ENCODE measurements at regions not wholly inside any gene's neighbourhood (a gene's known extent, or its start where the extent isn't known, plus 50 kb on each side); places are given as distances from the start of the nearest gene placed in this dataset.

DNA sequence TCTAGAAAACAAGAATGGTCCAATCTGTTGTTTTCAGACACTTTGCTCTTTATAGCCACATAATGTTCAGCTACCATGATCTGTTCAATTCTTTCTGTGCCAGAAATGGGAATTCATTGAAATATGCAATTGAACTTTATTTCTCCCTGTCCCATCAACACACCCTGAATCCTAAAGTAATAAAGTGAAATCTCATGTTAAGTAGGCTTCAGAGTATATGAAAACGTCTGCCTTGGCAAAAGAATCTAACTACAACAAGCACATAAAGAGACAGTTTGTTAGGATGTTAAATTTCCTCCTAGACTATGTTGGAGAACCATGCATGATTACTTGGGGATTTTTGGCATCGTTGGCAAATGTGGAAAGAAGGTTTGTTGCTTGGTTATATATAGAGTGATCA, 722.7 kb downstream of the XPNPEP1 start:
- H3K27ac Mint-ChIP-seq: peak overlapping the region in 1 of 6 donors; percentile 29
- DNase-seq (no peak), ATAC-seq (ENCODE audit: low read depth in 2 of 2) (no peak)
- H3K27me3 Mint-ChIP-seq: no peaks in the 10 kb centered on the region
- no peak overlapping the region for H3K4me3 Mint-ChIP-seq
- no peaks in the 10 kb centered on the region for H3K36me3 Mint-ChIP-seq
- peaks cover 0 to 8% (median under 1%) of the 10 kb centered on the region in 7 donors for H3K9me3 Mint-ChIP-seq
- no peaks in the 10 kb centered on the region for H3K4me1 Mint-ChIP-seq

DNA sequence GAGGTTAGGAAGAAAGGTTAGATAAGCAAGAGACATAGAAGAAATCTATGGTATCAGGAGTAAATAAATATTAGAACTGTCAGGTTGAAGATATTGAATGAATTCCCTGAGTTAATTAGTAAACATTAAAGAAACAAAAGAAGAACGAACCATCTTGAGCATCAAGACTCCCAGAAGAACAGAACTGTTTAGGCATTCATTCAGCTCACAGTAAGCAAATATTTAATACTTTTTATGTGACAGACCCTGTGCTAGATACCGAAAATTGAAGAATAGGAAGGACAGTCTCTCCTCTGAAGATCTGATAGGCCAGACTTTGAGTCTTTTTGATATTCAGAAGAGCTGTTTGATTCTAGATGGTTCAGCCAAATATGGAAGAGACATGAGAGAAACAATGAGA, 731.5 kb downstream of the XPNPEP1 start:
- Mint-ChIP-seq H3K4me1 (no peaks in the 10 kb centered on the region), H3K4me3 (no peak overlapping the region), H3K27me3 (no peaks in the 10 kb centered on the region), H3K27ac (no peak overlapping the region), H3K9me3 (peaks cover 3 to 28% (median 17%) of the 10 kb centered on the region in 7 donors), H3K36me3 (no peaks in the 10 kb centered on the region)
- ATAC-seq (ENCODE audit: low read depth in 2 of 2): no peak
- no peak for DNase-seq

DNA sequence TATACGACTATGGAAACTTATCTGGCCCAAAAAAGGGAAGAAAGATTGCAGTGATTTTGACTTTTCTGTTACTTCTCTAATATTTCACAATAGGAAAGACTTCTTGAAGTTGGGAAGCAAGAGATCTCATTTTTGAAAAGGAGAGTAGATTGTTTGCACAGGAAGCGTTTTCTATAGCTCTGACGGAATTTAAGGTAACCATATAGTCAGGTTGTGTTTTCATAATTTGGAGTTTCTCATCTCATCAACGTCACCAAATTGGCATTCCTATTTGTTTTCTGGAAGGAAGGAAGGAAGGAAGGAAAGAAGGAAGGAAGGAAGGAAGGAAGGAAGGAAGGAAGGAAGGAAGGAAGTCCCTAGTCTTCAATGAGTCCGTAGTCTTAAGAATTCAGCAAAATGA, 732.0 kb downstream of the XPNPEP1 start:
- ATAC-seq (ENCODE audit: low read depth in 2 of 2): no peak
- H3K9me3 Mint-ChIP-seq: peaks cover 3 to 31% (median 18%) of the 10 kb centered on the region in 7 donors

DNA sequence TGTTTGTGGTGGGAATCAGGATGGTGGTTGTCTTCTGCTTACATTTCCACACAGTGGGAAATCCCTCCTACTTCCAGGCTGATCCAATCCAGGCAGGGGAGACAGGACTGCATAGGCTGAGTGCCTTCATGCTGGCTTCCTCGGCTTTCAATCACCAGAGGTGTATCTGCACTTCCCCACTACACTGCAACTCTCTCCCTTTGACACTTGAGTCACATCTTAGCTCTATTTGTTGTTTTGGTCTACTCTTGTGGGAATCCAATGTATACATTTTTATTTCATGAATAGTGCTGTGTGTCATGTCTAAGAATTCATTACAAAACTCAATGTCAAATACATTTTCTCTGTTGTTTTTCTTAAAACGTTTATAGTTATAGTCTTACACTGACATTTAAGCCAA, 735.6 kb downstream of the XPNPEP1 start:
- Mint-ChIP-seq H3K4me3 (no peak overlapping the region), H3K27ac (no peak overlapping the region), H3K9me3 (peaks cover 9 to 56% (median 30%) of the 10 kb centered on the region in 7 donors), H3K27me3 (no peaks in the 10 kb centered on the region), H3K36me3 (no peaks in the 10 kb centered on the region), H3K4me1 (no peaks in the 10 kb centered on the region)
- ATAC-seq (ENCODE audit: low read depth in 2 of 2) (no peak), DNase-seq (no peak)

More for the DNA sequence above, 732.0 kb downstream of the XPNPEP1 start:
- H3K27ac Mint-ChIP-seq: no peak overlapping the region
- no peaks in the 10 kb centered on the region for H3K27me3 Mint-ChIP-seq
- no peak for DNase-seq
- H3K4me3 Mint-ChIP-seq: no peak overlapping the region
- H3K36me3 Mint-ChIP-seq: no peaks in the 10 kb centered on the region
- H3K4me1 Mint-ChIP-seq: no peaks in the 10 kb centered on the region

DNA sequence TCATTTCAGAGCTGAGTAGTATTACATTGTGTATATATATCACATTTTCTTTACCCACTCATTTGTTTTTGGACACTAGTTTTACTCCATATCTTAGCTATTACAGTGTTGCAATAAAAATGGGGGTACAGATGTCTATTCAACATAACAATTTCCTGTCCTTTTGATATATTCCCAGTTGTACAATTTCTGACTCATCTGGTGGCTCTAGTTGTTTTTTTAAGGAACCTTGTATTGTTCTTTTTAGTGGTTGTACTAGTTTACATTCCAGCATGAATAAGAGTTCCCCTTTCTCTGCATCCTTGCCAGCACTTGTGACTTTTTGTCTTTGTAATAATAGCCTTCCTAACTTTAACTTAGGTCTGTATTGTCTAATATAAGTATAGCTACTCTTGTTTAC, 739.9 kb downstream of the XPNPEP1 start:
- Mint-ChIP-seq H3K9me3 (peaks cover 10 to 44% (median 19%) of the 10 kb centered on the region in 7 donors), H3K27ac (no peak overlapping the region)
- no peak for ATAC-seq (ENCODE audit: low read depth in 2 of 2)

DNA sequence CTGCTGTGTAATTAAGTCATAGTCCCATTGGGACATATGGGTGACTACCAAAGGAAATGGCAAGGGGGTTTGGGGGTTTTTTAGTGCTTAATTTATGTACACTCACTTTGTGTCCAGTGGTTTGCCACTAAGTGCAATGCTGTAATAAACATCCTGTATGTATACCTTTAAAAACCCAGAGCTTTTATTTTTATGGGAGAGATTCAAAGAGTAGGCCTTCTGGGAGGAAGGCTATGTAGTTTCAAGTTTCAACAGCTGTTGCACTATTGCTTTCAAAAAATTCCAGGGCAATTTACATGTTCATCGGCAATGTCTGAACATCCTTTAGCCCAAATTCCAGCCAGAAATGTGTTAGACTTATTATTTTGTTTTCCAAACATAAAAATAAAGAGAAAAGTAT, 744.7 kb downstream of the XPNPEP1 start:
- no peak overlapping the region for H3K27ac Mint-ChIP-seq
- ATAC-seq (ENCODE audit: low read depth in 2 of 2): no peak
- H3K4me3 Mint-ChIP-seq: no peak overlapping the region
- H3K27me3 Mint-ChIP-seq: no peaks in the 10 kb centered on the region
- DNase-seq: no peak
- H3K4me1 Mint-ChIP-seq: no peaks in the 10 kb centered on the region
- H3K36me3 Mint-ChIP-seq: no peaks in the 10 kb centered on the region
- peaks cover 4 to 24% (median 11%) of the 10 kb centered on the region in 7 donors for H3K9me3 Mint-ChIP-seq

More for the DNA sequence above, 739.9 kb downstream of the XPNPEP1 start:
- Mint-ChIP-seq H3K4me1 (no peaks in the 10 kb centered on the region), H3K36me3 (no peaks in the 10 kb centered on the region), H3K27me3 (no peaks in the 10 kb centered on the region), H3K4me3 (no peak overlapping the region)
- DNase-seq: no peak

DNA sequence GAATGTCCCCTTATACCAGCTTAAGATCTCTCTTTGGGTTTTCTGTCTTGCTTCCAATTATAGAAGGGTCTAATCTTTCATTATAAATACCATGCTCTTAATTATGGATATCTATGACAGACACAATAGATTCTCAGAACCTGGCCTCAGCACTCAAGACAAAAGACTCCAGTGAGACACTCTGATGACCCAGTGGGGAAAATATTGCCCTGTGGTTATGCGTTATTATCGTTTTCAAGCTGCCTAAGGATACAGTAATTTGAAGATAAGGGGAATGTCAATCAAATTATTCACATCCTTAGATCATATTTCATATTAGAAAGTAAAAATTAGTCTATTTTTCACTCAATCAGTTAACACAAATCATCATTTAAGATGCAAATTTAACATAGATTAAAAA, 748.8 kb downstream of the XPNPEP1 start:
- Mint-ChIP-seq H3K27ac (no peak overlapping the region), H3K4me1 (no peaks in the 10 kb centered on the region), H3K4me3 (no peak overlapping the region), H3K9me3 (peaks cover 5 to 19% (median 8%) of the 10 kb centered on the region in 7 donors), H3K36me3 (no peaks in the 10 kb centered on the region), H3K27me3 (no peaks in the 10 kb centered on the region)
- no peak for ATAC-seq (ENCODE audit: low read depth in 2 of 2)
- DNase-seq: no peak

DNA sequence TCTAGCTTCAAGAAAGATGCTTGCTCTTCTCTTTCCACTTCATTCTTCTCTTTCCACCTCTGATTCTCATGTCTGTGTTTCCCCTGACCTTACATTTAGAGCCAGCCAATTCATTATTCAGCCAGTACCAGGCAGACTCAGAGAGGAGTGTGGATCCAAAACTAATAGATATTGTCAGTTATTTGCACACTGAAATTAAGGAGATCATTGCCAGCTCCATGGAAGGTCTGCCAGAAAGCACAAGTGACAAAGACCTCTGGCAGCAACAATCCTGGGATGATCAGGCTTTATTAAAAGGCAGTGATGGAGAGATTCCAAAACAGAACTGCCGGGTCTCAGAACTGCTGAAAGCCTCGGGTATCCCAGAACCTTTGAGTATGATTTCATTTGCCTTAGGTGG, 749.4 kb downstream of the XPNPEP1 start:
- Mint-ChIP-seq H3K9me3 (peaks cover 4 to 19% (median 8%) of the 10 kb centered on the region in 7 donors), H3K4me3 (no peak overlapping the region), H3K4me1 (no peaks in the 10 kb centered on the region), H3K27me3 (no peaks in the 10 kb centered on the region), H3K27ac (no peak overlapping the region), H3K36me3 (no peaks in the 10 kb centered on the region)
- ATAC-seq (ENCODE audit: low read depth in 2 of 2) (no peak), DNase-seq (no peak)

DNA sequence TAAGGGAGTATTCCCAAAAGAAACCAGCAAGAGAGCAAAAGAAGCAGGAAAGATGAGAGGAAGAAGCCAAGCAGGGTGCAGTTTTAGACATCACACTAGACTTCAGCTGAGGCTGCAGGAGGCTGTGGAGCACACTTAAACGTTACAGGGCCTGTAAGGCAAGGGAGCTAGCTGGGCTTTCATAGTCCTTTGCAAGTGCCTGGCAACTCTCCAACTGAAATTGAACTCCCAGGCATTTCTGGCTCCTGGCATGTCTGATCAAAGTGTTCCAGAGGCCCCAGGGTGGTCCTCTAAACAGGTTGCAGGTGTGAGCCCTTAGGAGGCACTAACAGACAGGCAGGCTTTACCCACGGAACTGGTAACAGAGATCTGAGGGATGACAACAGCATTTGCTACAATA, 750.2 kb downstream of the XPNPEP1 start:
- H3K4me3 Mint-ChIP-seq: no peak overlapping the region
- H3K27me3 Mint-ChIP-seq: no peaks in the 10 kb centered on the region
- H3K36me3 Mint-ChIP-seq: no peaks in the 10 kb centered on the region
- peaks cover 4 to 19% (median 8%) of the 10 kb centered on the region in 7 donors for H3K9me3 Mint-ChIP-seq
- DNase-seq: no peak
- ATAC-seq (ENCODE audit: low read depth in 2 of 2): no peak
- H3K27ac Mint-ChIP-seq: no peak overlapping the region
- H3K4me1 Mint-ChIP-seq: no peaks in the 10 kb centered on the region

DNA sequence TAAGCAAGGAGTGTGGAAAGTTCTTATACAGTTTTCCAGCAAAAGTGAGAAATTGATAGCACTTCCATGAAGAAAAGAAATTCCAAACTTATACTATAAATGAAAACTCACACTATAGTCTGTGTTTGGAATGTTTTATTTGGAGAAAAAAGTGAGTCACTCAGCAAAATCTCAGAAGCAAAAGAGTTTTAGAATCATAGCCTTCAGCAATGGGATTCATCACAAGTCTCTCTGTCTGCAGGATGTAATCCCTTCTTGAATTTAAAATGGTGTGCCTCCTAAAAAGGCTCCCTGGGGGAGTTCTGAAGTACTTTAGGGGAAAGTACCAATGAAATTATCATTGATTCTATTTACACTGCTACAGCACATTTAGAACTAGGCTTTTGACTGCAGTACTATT, 756.4 kb downstream of the XPNPEP1 start:
- no peaks in the 10 kb centered on the region for H3K27me3 Mint-ChIP-seq
- H3K4me3 Mint-ChIP-seq: no peak overlapping the region
- H3K27ac Mint-ChIP-seq: no peak overlapping the region
- no peaks in the 10 kb centered on the region for H3K36me3 Mint-ChIP-seq
- DNase-seq: no peak
- peaks cover 0 to 13% (median 6%) of the 10 kb centered on the region in 7 donors for H3K9me3 Mint-ChIP-seq
- H3K4me1 Mint-ChIP-seq: no peaks in the 10 kb centered on the region
- no peak for ATAC-seq (ENCODE audit: low read depth in 2 of 2)

DNA sequence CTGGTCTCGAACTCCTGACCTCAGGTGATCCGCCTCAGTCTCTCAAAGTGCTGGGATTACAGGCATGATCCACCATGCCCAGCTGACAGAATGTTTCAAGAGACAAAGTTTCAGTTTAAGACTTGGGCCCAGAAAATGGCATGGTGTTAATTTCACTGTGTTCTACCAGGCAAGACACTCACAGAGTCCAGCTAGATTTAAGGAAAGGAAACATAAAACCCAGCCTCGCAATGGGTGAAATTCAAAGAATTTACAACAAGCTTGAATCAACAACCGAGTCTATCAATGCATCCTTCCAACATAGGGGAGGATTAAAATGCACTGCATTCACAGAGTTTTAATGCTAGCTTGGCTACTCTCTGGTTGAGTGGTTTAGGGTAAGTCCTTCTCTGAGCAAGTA, 764.0 kb downstream of the XPNPEP1 start:
- Mint-ChIP-seq H3K9me3 (peaks cover 0 to 13% (median 6%) of the 10 kb centered on the region in 7 donors), H3K4me3 (no peak overlapping the region), H3K36me3 (no peaks in the 10 kb centered on the region), H3K27me3 (no peaks in the 10 kb centered on the region), H3K27ac (no peak overlapping the region), H3K4me1 (no peaks in the 10 kb centered on the region)
- no peak for ATAC-seq (ENCODE audit: low read depth in 2 of 2)
- DNase-seq: no peak

DNA sequence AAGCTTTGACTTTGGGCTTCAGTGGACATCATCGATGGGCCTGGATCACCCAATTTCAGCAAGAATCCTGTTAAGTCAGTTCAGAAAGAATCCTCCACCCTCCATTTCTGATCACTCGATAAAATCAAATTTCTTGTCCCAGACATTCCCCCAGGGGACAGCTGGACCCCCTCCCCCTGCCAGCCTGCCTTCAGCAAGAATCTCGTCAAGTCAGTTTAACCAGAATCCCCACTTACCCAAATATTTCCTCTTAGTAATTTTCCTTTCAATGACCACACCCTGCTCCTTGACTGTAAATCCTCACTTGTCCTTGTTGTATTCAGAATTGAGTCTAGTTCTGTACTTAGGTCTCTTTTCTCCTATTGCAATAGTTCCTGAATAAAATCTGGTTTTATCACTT, 766.9 kb downstream of the XPNPEP1 start:
- H3K27me3 Mint-ChIP-seq: no peaks in the 10 kb centered on the region
- H3K4me1 Mint-ChIP-seq: no peaks in the 10 kb centered on the region
- no peaks in the 10 kb centered on the region for H3K36me3 Mint-ChIP-seq
- ATAC-seq (ENCODE audit: low read depth in 2 of 2) (no peak), DNase-seq (no peak)
- no peak overlapping the region for H3K27ac Mint-ChIP-seq
- peaks cover 0 to 14% (median 9%) of the 10 kb centered on the region in 7 donors for H3K9me3 Mint-ChIP-seq
- H3K4me3 Mint-ChIP-seq: no peak overlapping the region

DNA sequence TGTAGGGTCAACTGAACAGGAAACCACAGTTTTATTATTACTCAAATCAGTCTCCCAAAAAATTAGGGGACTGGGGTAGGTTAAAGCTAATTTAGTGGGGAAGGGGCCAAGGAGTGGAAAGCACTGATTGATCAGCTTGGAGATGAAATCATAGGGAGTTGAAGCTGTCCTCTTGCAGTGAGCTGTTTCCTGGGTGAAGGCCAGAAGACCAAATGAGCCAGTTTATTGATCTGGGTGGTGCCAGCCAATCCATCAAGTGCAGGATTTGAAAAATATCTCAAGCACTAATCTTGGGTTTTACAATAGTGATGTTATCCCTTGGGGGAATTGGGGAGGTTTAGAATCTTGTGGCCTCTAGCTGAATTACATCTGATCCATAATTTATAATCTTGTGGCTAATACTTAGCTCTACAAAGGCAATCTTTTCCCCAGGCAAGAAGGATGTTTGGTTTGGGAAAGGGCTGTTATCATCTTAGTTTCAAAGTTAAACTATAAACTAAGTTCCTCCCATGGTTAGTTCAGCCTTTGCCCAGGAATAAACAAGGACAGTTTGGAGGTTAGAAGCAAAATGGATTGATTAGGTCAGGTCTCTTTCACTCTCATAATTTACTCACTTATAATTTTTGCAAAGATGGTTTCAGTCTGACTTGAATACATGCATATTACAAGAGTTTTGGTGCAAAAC, 773.5 kb downstream of the XPNPEP1 start:
- no peak for DNase-seq
- Mint-ChIP-seq H3K4me1 (no peaks in the 10 kb centered on the region), H3K9me3 (peaks cover 0 to 20% (median 4%) of the 10 kb centered on the region in 7 donors), H3K36me3 (no peaks in the 10 kb centered on the region), H3K27ac (no peak overlapping the region), H3K27me3 (no peaks in the 10 kb centered on the region), H3K4me3 (no peak overlapping the region)
- ATAC-seq (ENCODE audit: low read depth in 2 of 2): no peak

DNA sequence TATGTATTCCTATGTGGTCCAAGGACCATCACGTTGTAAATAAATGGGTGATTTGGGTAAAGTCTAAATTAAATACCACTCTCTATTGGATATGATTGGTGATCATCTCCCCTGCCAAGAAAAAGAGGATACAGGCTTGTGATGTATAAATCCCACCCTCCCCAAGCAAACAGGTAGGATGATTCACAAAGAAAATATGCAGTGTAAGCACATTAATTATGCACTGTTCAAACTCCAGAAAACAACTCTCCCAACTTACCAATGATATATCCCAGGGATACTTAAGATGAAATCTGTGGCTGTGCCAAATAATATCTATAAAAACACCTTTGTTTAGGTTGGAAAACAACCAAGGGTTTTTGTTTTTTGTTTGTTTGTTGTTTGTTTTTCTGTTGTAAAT, 795.9 kb downstream of the XPNPEP1 start:
- H3K27me3 Mint-ChIP-seq: no peaks in the 10 kb centered on the region
- H3K27ac Mint-ChIP-seq: no peak overlapping the region
- H3K4me3 Mint-ChIP-seq: no peak overlapping the region
- no peak for ATAC-seq (ENCODE audit: low read depth in 2 of 2)
- H3K36me3 Mint-ChIP-seq: no peaks in the 10 kb centered on the region
- DNase-seq: no peak
- H3K9me3 Mint-ChIP-seq: peaks cover 0 to 10% (median 3%) of the 10 kb centered on the region in 7 donors
- no peaks in the 10 kb centered on the region for H3K4me1 Mint-ChIP-seq

DNA sequence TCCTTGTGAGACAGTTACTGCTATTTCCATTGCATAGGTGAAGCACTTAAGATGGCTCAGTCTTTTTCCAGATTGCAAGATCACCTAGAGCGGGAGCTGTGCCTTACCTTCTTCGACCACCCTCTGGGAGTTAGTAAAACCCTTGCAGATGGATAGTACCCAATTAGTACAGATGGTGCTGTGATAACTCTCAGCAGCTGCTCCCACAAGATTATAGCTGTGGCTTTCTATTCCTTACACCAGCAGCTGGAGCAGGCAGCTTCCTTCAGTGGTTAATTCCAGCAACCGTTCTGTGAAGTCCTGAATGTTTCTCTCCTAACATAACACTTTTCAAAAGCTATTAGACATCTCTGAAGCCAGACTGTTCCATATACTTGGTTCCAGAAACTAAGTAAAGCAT, 796.8 kb downstream of the XPNPEP1 start:
- H3K27me3 Mint-ChIP-seq: no peaks in the 10 kb centered on the region
- no peaks in the 10 kb centered on the region for H3K36me3 Mint-ChIP-seq
- no peak for ATAC-seq (ENCODE audit: low read depth in 2 of 2)
- no peak overlapping the region for H3K4me3 Mint-ChIP-seq
- no peak overlapping the region for H3K27ac Mint-ChIP-seq
- no peaks in the 10 kb centered on the region for H3K4me1 Mint-ChIP-seq
- no peak for DNase-seq
- peaks cover 0 to 10% (median 2%) of the 10 kb centered on the region in 7 donors for H3K9me3 Mint-ChIP-seq

Measured in naive B cell (primary cell).